DND-41 (cell line): ENCODE measurements at regions not wholly inside any gene's neighbourhood (a gene's known extent, or its start where the extent isn't known, plus 50 kb on each side); places are given as distances from the start of the nearest gene placed in this dataset.

Source experiments
- ATAC-seq: fragments of 200-7000 bp; cut with Tn5 transposase; 3 replicates; pipeline ENCODE4 v1.9.1; 2021; ENCODE audit warnings: low read depth; ENCODE audit not compliant: insufficient read depth
- DNase-seq: peaks from one replicate; pipeline ENCODE4 v3.0.0-alpha.2; 2020
- H2AFZ ChIP-seq: 2 replicates; pipeline ENCODE4 v1.6.0; 2012; ENCODE audit warnings: low read depth, low read length
- H3K27ac ChIP-seq: 2 replicates; pipeline ENCODE4 v1.5.1; 2012; ENCODE audit warnings: low read length, inconsistent platforms
- H3K27me3 ChIP-seq: fragments of 200-600 bp; sonication (generic); 2 replicates; pipeline ENCODE4 v1.6.0; 2012; ENCODE audit warnings: low read length, mild to moderate bottlenecking, inconsistent platforms; ENCODE audit not compliant: insufficient read depth, poor library complexity
- H3K36me3 ChIP-seq: 2 replicates; pipeline ENCODE4 v1.5.1; 2012; ENCODE audit warnings: low read length, inconsistent platforms; ENCODE audit not compliant: insufficient read depth
- H3K4me1 ChIP-seq: 2 replicates; pipeline ENCODE4 v1.5.1; 2012; ENCODE audit warnings: mild to moderate bottlenecking, low read length; ENCODE audit not compliant: insufficient read depth
- H3K4me2 ChIP-seq: 2 replicates; pipeline ENCODE4 v1.6.0; 2012; ENCODE audit warnings: mild to moderate bottlenecking, moderate library complexity, low read length, inconsistent platforms; ENCODE audit not compliant: insufficient read depth
- H3K4me3 ChIP-seq, 2 experiments: fragments of 200-600 bp in 1 of 2; shearing (Covaris generic) in 1 of 2; 2 replicates each; pipeline ENCODE4 v1.5.1; 2012 to 2016; ENCODE audit warnings: inconsistent platforms in 2 of 2, low read length in 2 of 2, mild to moderate bottlenecking in 2 of 2, low read depth in 1 of 2, moderate library complexity in 1 of 2
- H3K79me2 ChIP-seq: 2 replicates; pipeline ENCODE4 v1.6.0; 2012; ENCODE audit warnings: low read length, inconsistent platforms; ENCODE audit not compliant: insufficient read depth
- H3K9ac ChIP-seq: 2 replicates; pipeline ENCODE4 v1.6.0; 2012; ENCODE audit warnings: low read depth, mild to moderate bottlenecking, inconsistent platforms, low read length, moderate library complexity
- H3K9me3 ChIP-seq: 2 replicates; pipeline ENCODE4 v1.5.1; 2012; ENCODE audit warnings: low read length, moderate library complexity, mild to moderate bottlenecking, inconsistent platforms; ENCODE audit not compliant: insufficient read depth, severe bottlenecking
- H4K20me1 ChIP-seq: 2 replicates; pipeline ENCODE4 v1.6.0; 2012; ENCODE audit warnings: low read length; ENCODE audit not compliant: insufficient read depth
- CTCF ChIP-seq: IDR thresholded peaks from 2 replicates; pipeline ENCODE4 v1.5.1; 2012; ENCODE audit warnings: borderline replicate concordance, low read length, moderate library complexity, mild to moderate bottlenecking; ENCODE audit not compliant: poor library complexity, severe bottlenecking; ENCODE audit errors: extremely low read depth
- EZH2 ChIP-seq: IDR thresholded peaks from 3 replicates; pipeline ENCODE4 v1.6.1; 2012; ENCODE audit warnings: borderline replicate concordance, low read depth, mild to moderate bottlenecking, moderate library complexity, low read length, inconsistent platforms; ENCODE audit not compliant: severe bottlenecking

- no peaks in the 10 kb centered on the region for H3K79me2 ChIP-seq
- no peaks in the 10 kb centered on the region for H4K20me1 ChIP-seq
- no peaks in the 10 kb centered on the region for H3K27me3 ChIP-seq
- no peaks in the 10 kb centered on the region for H3K36me3 ChIP-seq
- H3K4me2 ChIP-seq, result no peak overlapping the region
- no peak overlapping the region for H3K27ac ChIP-seq
- H3K9me3 ChIP-seq, result peaks cover 9% of the 10 kb centered on the region
- no peak overlapping the region for H3K4me3 ChIP-seq
- DNase-seq (no peak), ATAC-seq (no peak)
- no peaks in the 10 kb centered on the region for H3K4me1 ChIP-seq
- no peak for TF ChIP-seq CTCF
- no peak for TF ChIP-seq EZH2
- no peak overlapping the region for H3K9ac ChIP-seq
- no peak overlapping the region for H2AFZ ChIP-seq
Measured at GRCh38 chr6:141413196-141413595, 719.5 kb upstream of the GJE1 start.

- TF ChIP-seq CTCF (no peak), EZH2 (no peak)
- H3K27ac ChIP-seq, result no peak overlapping the region
- ATAC-seq (no peak), DNase-seq (no peak)
- peaks cover 10% of the 10 kb centered on the region for H3K4me1 ChIP-seq
- H3K79me2 ChIP-seq, result no peaks in the 10 kb centered on the region
- H3K4me3 ChIP-seq, result no peak overlapping the region
- H3K9ac ChIP-seq, result no peak overlapping the region
- H4K20me1 ChIP-seq, result no peaks in the 10 kb centered on the region
- H3K36me3 ChIP-seq, result no peaks in the 10 kb centered on the region
- H3K4me2 ChIP-seq, result no peak overlapping the region
- no peaks in the 10 kb centered on the region for H3K27me3 ChIP-seq
- peaks cover 19% of the 10 kb centered on the region for H3K9me3 ChIP-seq
- H2AFZ ChIP-seq, result no peak overlapping the region
Measured at GRCh38 chr6:141406761-141407160, 726.0 kb upstream of the GJE1 start.

GRCh38 chr6:141403827-141404226 lies 728.9 kb upstream of the GJE1 start:
- no peaks in the 10 kb centered on the region for H3K79me2 ChIP-seq
- TF ChIP-seq CTCF, result no peak
- no peak for TF ChIP-seq EZH2
- H3K9me3 ChIP-seq, result peaks cover 16% of the 10 kb centered on the region
- no peaks in the 10 kb centered on the region for H4K20me1 ChIP-seq
- H2AFZ ChIP-seq, result no peak overlapping the region
- H3K27ac ChIP-seq, result no peak overlapping the region
- H3K4me2 ChIP-seq, result no peak overlapping the region
- no peaks in the 10 kb centered on the region for H3K36me3 ChIP-seq
- ATAC-seq, result no peak
- H3K4me3 ChIP-seq, result no peak overlapping the region
- H3K4me1 ChIP-seq, result peaks cover 10% of the 10 kb centered on the region
- H3K9ac ChIP-seq, result no peak overlapping the region
- DNase-seq, result no peak
- H3K27me3 ChIP-seq, result no peaks in the 10 kb centered on the region

GRCh38 chr6:141403103-141403502 lies 729.6 kb upstream of the GJE1 start:
- no peak for TF ChIP-seq EZH2
- TF ChIP-seq CTCF, result no peak
- peak overlapping the region; percentile 52 for H2AFZ ChIP-seq
- H3K4me3 ChIP-seq, result no peak overlapping the region

More at GRCh38 chr6:141403103-141403502, 729.6 kb upstream of the GJE1 start:
- H4K20me1 ChIP-seq, result no peaks in the 10 kb centered on the region
- ATAC-seq, result peak; percentile 73
- DNase-seq, result peak; percentile 21
- H3K4me1 ChIP-seq, result peaks cover 10% of the 10 kb centered on the region
- no peaks in the 10 kb centered on the region for H3K79me2 ChIP-seq
- peaks cover 9% of the 10 kb centered on the region for H3K9me3 ChIP-seq
- H3K9ac ChIP-seq, result no peak overlapping the region
- H3K36me3 ChIP-seq, result no peaks in the 10 kb centered on the region
- H3K27ac ChIP-seq, result no peak overlapping the region
- H3K27me3 ChIP-seq, result no peaks in the 10 kb centered on the region
- H3K4me2 ChIP-seq, result no peak overlapping the region
